A549 (cell line): ENCODE measurements at regions not wholly inside any gene's neighbourhood (a gene's known extent, or its start where the extent isn't known, plus 50 kb on each side); places are given as distances from the start of the nearest gene placed in this dataset.

Experiments
- ATAC-seq, 2 experiments: fragments of 200-7000 bp in 1 of 2; fragments of >200 bp in 1 of 2; cut with Nextera tagmentation in 1 of 2; cut with Tn5 transposase in 1 of 2; 3 replicates each; pipeline versions ENCODE4 v1.8.0 to v1.9.1; 2018 to 2020; ENCODE audit warnings: mild to moderate bottlenecking in 1 of 2, moderate library complexity in 1 of 2
- CTCF ChIA-PET: fragments of 300-600 bp; sonication (Branson Sonifier 250); formaldehyde crosslinking; extraction: SDS; loops from one replicate; lab custom pipeline; 2021; ENCODE audit warnings: antibody characterized with exemption, inconsistent platforms; lab: Yijun Ruan, JAX
- POLR2A ChIA-PET: fragments of 350-600 bp; formaldehyde crosslinking; extraction: SDS; loops from one replicate; lab custom pipeline; 2021; ENCODE audit warnings: antibody characterized with exemption, inconsistent platforms; lab: Yijun Ruan, JAX
- DNase-seq, 2 experiments: peaks; one replicate each; pipeline versions ENCODE4 v3.0.0 to v3.0.0-alpha.2; 2011 to 2016; ENCODE audit warnings: low read depth in 1 of 2, low spot score in 1 of 2
- FAIRE-seq: peaks from 2 replicates; lab custom pipeline; 2011; peaks lifted over from hg19 to GRCh38; lab: Jason Lieb, UNC
- H3K27ac ChIP-seq, 2 experiments: fragments of >200 bp; sonication (Bioruptor Twin); formaldehyde crosslinking; 3 replicates each; pipeline ENCODE4 v1.5.1; 2016 to 2017
- H3K4me1 ChIP-seq: fragments of >200 bp; sonication (Bioruptor Twin); formaldehyde crosslinking; 3 replicates; pipeline ENCODE4 v1.6.1; 2016
- H3K4me2 ChIP-seq: fragments of >200 bp; sonication (Bioruptor Twin); formaldehyde crosslinking; 3 replicates; pipeline ENCODE4 v1.6.1; 2016
- H3K4me3 ChIP-seq: fragments of >200 bp; sonication (Bioruptor Twin); formaldehyde crosslinking; 3 replicates; pipeline ENCODE4 v1.5.1; 2016
- H3K9me3 ChIP-seq: fragments of >200 bp; sonication (Bioruptor Twin); formaldehyde crosslinking; 3 replicates; pipeline ENCODE4 v1.6.1; 2016
- BHLHE40 ChIP-seq: IDR thresholded peaks from 2 replicates; pipeline ENCODE4 v1.6.1; 2012; ENCODE audit warnings: low read depth, low read length, inconsistent platforms
- CBX2 ChIP-seq: fragments of 200-600 bp; sonication (generic); IDR thresholded peaks from 2 replicates; pipeline ENCODE4 v1.6.1; 2016; ENCODE audit warnings: low read depth, mild to moderate bottlenecking, borderline replicate concordance
- CBX8 ChIP-seq: fragments of 200-600 bp; sonication (generic); IDR thresholded peaks from 2 replicates; pipeline ENCODE4 v1.6.1; 2016
- CHD2 ChIP-seq: fragments of 150-350 bp; IDR thresholded peaks from 2 replicates; pipeline ENCODE4 v1.6.1; 2014; ENCODE audit warnings: low read length; ENCODE audit not compliant: partially characterized antibody
- CHD4 ChIP-seq: fragments of 200-600 bp; sonication (generic); IDR thresholded peaks from 2 replicates; pipeline ENCODE4 v1.6.1; 2016; ENCODE audit warnings: antibody characterized with exemption, mild to moderate bottlenecking, borderline replicate concordance
- EHF ChIP-seq: fragments of 250-450 bp; sonication (Bioruptor Pico); IDR thresholded peaks from 2 replicates; pipeline ENCODE4 v1.5.0; 2020; ENCODE audit warnings: mild to moderate bottlenecking
- FOSB ChIP-seq: fragments of 250-450 bp; sonication (Bioruptor Pico); IDR thresholded peaks from 2 replicates; pipeline ENCODE4 v1.5.0; 2020; ENCODE audit warnings: mild to moderate bottlenecking, moderate library complexity
- FOXS1 ChIP-seq: fragments of 250-450 bp; sonication (Bioruptor Pico); IDR thresholded peaks from 2 replicates; pipeline ENCODE4 v1.5.0; 2020; ENCODE audit warnings: mild to moderate bottlenecking, moderate library complexity
- HOXA7 ChIP-seq: fragments of 250-450 bp; sonication (Bioruptor Pico); IDR thresholded peaks from 2 replicates; pipeline ENCODE4 v1.5.0; 2020; ENCODE audit warnings: mild to moderate bottlenecking, moderate library complexity
- KDM1A ChIP-seq: fragments of 200-600 bp; sonication (generic); IDR thresholded peaks from 2 replicates; pipeline ENCODE4 v1.6.1; 2016; ENCODE audit warnings: low read depth, mild to moderate bottlenecking
- KDM5A ChIP-seq: fragments of 200-600 bp; sonication (generic); IDR thresholded peaks from 2 replicates; pipeline ENCODE4 v1.6.1; 2016; ENCODE audit warnings: antibody characterized with exemption, mild to moderate bottlenecking
- MAZ ChIP-seq: fragments of 150-350 bp; IDR thresholded peaks from 2 replicates; pipeline ENCODE4 v1.6.1; 2014; ENCODE audit warnings: antibody characterized with exemption, low read depth, low read length, borderline replicate concordance
- NPAS2 ChIP-seq: fragments of 250-450 bp; sonication (Bioruptor Pico); IDR thresholded peaks from 2 replicates; pipeline ENCODE4 v1.8.0; 2022; ENCODE audit warnings: mild to moderate bottlenecking, moderate library complexity, borderline replicate concordance
- POLR2A ChIP-seq: IDR thresholded peaks from 2 replicates; pipeline ENCODE4 v1.6.1; 2012; ENCODE audit warnings: mild to moderate bottlenecking, low read length
- POLR2AphosphoS2 ChIP-seq: conservative IDR thresholded peaks from 2 replicates; pipeline ENCODE4 v1.6.1; 2012; ENCODE audit warnings: low read length, improper control_type of control experiment, inconsistent platforms
- RARB ChIP-seq: fragments of 250-450 bp; sonication (Bioruptor Pico); IDR thresholded peaks from 2 replicates; pipeline ENCODE4 v1.8.0; 2021; ENCODE audit warnings: mild to moderate bottlenecking, moderate library complexity
- RCOR1 ChIP-seq: fragments of 150-350 bp; IDR thresholded peaks from 2 replicates; pipeline ENCODE4 v1.6.1; 2014; ENCODE audit warnings: antibody characterized with exemption, low read length, low read depth
- RFX5 ChIP-seq: fragments of 450-650 bp; IDR thresholded peaks from 2 replicates; pipeline ENCODE4 v1.7.1; 2014; ENCODE audit warnings: antibody characterized with exemption, mild to moderate bottlenecking, moderate library complexity
- RNF2 ChIP-seq: fragments of 200-600 bp; sonication (generic); IDR thresholded peaks from 2 replicates; pipeline ENCODE4 v1.6.1; 2016; ENCODE audit warnings: low read depth, mild to moderate bottlenecking, antibody characterized with exemption, moderate library complexity, borderline replicate concordance
- SREBF2 ChIP-seq: fragments of 450-650 bp; IDR thresholded peaks from 2 replicates; pipeline ENCODE4 v1.6.1; 2014; ENCODE audit warnings: mild to moderate bottlenecking, moderate library complexity
- TFCP2L1 ChIP-seq: fragments of 250-450 bp; sonication (Bioruptor Pico); IDR thresholded peaks from 2 replicates; pipeline ENCODE4 v1.5.0; 2021; ENCODE audit warnings: mild to moderate bottlenecking
- TP53 ChIP-seq: fragments of 250-450 bp; sonication (Bioruptor Pico); IDR thresholded peaks from 2 replicates; pipeline ENCODE4 v1.5.0; 2021; ENCODE audit warnings: mild to moderate bottlenecking, moderate library complexity
- ZNF302 ChIP-seq: fragments of 250-450 bp; sonication (Bioruptor Pico); IDR thresholded peaks from 2 replicates; pipeline ENCODE4 v1.9.0; 2021; ENCODE audit warnings: inconsistent platforms, mild to moderate bottlenecking, moderate library complexity
- ZSCAN20 ChIP-seq: fragments of 250-450 bp; sonication (Bioruptor Pico); IDR thresholded peaks from 2 replicates; pipeline ENCODE4 v1.8.0; 2022; ENCODE audit warnings: mild to moderate bottlenecking, moderate library complexity
- WGBS: methylation state at CpG from one replicate; pipeline ENCODE4 v1.1.6; 2017; ENCODE audit errors: missing lambda C conversion rate; 5-methylcytosine and 5-hydroxymethylcytosine counted together
- TF ChIP-seq, protein P1 (sequence below): IDR thresholded peaks from 2 replicates; pipeline ENCODE4 v1.6.1; 2012
- TF ChIP-seq, protein P2 (sequence below): IDR thresholded peaks from 2 replicates; pipeline ENCODE4 v1.6.1; 2012; ENCODE audit warnings: low read depth, borderline replicate concordance
- TF ChIP-seq, protein P3 (sequence below): fragments of 200-600 bp; sonication (generic); IDR thresholded peaks from 2 replicates; pipeline ENCODE4 v1.6.1; 2016; ENCODE audit warnings: antibody characterized with exemption, mild to moderate bottlenecking, moderate library complexity

DNA sequence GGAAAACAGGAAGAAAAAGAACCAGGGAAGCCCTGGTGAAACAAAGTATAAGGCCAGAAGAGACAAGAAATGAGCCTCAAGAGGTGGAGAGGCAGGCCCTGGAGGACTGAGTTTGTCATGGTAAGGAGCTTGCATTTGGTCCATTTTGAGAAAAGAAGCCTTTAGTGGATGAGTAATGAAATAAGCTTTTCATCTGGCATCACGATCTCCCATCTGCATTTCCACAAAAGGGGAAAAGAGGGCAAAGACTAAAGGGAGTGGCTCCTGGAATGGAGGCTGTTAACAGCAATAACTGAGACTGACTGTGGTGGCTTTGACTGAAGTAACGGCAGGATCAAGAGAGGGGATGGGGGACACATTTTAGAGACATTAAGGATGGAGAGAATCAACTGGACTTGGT, 148.8 kb upstream of the NBEA start:
- ATAC-seq (no peak), FAIRE-seq (no peak)
- POLR2A ChIA-PET = no interaction called here
- 60% methylated on average over 2 of the region's 2 CpGs for WGBS
- H3K9me3 ChIP-seq = no peaks in the 10 kb centered on the region
- CTCF ChIA-PET = no interaction called here
- no peak overlapping the region for H3K4me3 ChIP-seq
- H3K4me2 ChIP-seq = no peak overlapping the region
- no peaks in the 10 kb centered on the region for H3K4me1 ChIP-seq
- no peak for TF ChIP-seq TFCP2L1 (CRISPR knock-in tag)
- TF ChIP-seq, protein P1, sequence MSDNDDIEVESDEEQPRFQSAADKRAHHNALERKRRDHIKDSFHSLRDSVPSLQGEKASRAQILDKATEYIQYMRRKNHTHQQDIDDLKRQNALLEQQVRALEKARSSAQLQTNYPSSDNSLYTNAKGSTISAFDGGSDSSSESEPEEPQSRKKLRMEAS = no peak
- no peak for TF ChIP-seq BHLHE40
- no peak for TF ChIP-seq ZNF302 (CRISPR knock-in tag)
- no peak for TF ChIP-seq CBX2
- no peak for TF ChIP-seq CHD4
- no peak for TF ChIP-seq CHD2
- TF ChIP-seq HOXA7 (CRISPR knock-in tag) = no peak
- no peak for TF ChIP-seq RNF2
- TF ChIP-seq, all 56 proteins: peak for 0
- no peak overlapping the region for H3K27ac ChIP-seq
- no peak for DNase-seq

DNA sequence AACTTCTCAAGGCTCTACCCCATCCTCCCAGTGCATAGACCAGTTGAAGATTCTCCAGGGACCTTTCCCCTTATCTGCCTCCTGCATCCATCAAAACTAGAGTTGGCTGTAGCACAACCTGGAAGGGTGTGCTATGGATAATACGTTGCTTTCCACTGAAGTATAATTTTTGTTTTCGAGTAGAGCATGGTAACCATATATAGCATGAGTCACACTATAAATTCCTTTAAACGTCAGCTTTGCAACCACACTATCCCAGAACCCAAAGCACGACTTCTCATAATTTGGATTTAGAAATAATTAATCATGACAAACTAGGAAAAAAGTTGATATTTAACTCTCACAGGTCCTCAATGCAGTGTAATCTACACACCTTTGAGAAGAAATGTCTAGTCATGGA, 138.3 kb upstream of the NBEA start:
- Histone ChIP-seq H3K4me3 (no peak overlapping the region), H3K27ac (no peak overlapping the region), H3K4me1 (no peaks in the 10 kb centered on the region), H3K4me2 (no peak overlapping the region), H3K9me3 (no peaks in the 10 kb centered on the region)
- POLR2A ChIA-PET = no interaction called here
- TF ChIP-seq, protein P2, sequence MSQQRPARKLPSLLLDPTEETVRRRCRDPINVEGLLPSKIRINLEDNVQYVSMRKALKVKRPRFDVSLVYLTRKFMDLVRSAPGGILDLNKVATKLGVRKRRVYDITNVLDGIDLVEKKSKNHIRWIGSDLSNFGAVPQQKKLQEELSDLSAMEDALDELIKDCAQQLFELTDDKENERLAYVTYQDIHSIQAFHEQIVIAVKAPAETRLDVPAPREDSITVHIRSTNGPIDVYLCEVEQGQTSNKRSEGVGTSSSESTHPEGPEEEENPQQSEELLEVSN = no peak
- no peak for TF ChIP-seq FOSB (CRISPR knock-in tag)
- CTCF ChIA-PET = no interaction called here
- FAIRE-seq (no peak), DNase-seq (no peak), ATAC-seq (no peak)
- 68% methylated on average over 4 of the region's 4 CpGs for WGBS

DNA sequence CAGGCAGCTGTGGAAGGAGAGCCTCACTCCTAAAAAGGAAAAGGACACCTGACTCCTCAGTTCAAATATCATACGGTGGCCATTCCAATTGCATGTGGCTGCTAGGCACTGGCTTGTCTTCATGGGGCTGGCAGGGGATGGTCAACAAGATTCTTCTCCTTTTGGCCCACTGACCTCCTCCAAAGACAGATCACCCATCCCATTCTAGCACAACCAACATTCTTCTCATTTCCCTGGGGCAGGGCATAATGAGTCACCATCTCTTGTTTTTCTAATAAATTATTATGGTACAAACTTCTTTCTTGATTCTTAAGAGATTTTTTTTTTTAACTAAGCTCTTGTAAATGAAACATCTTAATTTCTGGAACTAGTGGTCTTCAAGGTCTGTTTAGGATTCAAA, 136.7 kb upstream of the NBEA start:
- ATAC-seq = no peak
- 100% methylated on average over 1 of the region's 1 CpG for WGBS
- no peak for DNase-seq
- Histone ChIP-seq H3K4me3 (no peak overlapping the region), H3K9me3 (no peaks in the 10 kb centered on the region), H3K27ac (no peak overlapping the region), H3K4me1 (no peaks in the 10 kb centered on the region), H3K4me2 (no peak overlapping the region)
- no peak for FAIRE-seq
- CTCF ChIA-PET = no interaction called here
- TF ChIP-seq RARB (CRISPR knock-in tag) (no peak), NPAS2 (CRISPR knock-in tag) (no peak), MAZ (no peak), ZNF302 (CRISPR knock-in tag) (no peak), RNF2 (no peak), POLR2A (no peak), POLR2AphosphoS2 (no peak), EHF (CRISPR knock-in tag) (no peak), RFX5 (no peak), CBX8 (no peak), KDM5A (no peak), TFCP2L1 (CRISPR knock-in tag) (no peak), ZSCAN20 (no peak), SREBF2 (no peak), RCOR1 (no peak), FOXS1 (no peak), KDM1A (no peak), TP53 (CRISPR knock-in tag) (no peak)
- TF ChIP-seq, protein P3, sequence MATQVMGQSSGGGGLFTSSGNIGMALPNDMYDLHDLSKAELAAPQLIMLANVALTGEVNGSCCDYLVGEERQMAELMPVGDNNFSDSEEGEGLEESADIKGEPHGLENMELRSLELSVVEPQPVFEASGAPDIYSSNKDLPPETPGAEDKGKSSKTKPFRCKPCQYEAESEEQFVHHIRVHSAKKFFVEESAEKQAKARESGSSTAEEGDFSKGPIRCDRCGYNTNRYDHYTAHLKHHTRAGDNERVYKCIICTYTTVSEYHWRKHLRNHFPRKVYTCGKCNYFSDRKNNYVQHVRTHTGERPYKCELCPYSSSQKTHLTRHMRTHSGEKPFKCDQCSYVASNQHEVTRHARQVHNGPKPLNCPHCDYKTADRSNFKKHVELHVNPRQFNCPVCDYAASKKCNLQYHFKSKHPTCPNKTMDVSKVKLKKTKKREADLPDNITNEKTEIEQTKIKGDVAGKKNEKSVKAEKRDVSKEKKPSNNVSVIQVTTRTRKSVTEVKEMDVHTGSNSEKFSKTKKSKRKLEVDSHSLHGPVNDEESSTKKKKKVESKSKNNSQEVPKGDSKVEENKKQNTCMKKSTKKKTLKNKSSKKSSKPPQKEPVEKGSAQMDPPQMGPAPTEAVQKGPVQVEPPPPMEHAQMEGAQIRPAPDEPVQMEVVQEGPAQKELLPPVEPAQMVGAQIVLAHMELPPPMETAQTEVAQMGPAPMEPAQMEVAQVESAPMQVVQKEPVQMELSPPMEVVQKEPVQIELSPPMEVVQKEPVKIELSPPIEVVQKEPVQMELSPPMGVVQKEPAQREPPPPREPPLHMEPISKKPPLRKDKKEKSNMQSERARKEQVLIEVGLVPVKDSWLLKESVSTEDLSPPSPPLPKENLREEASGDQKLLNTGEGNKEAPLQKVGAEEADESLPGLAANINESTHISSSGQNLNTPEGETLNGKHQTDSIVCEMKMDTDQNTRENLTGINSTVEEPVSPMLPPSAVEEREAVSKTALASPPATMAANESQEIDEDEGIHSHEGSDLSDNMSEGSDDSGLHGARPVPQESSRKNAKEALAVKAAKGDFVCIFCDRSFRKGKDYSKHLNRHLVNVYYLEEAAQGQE = no peak
- TF ChIP-seq, protein P2 = no peak
- POLR2A ChIA-PET = no interaction called here
